Stimulated activated CD8-positive, alpha-beta memory T cell treated with anti-CD3 and anti-CD28 coated beads, Interleukin-15, amount 100 ng/mL, for 24 hours (primary cell): ENCODE measurements at regions not wholly inside any gene's neighbourhood (a gene's known extent, or its start where the extent isn't known, plus 50 kb on each side); places are given as distances from the start of the nearest gene placed in this dataset.

Experiments used
- DNase-seq: peaks from one replicate; pipeline ENCODE4 v3.0.0-alpha.2; 2020; ENCODE audit warnings: low read depth

- DNase-seq = no peak
Observed at GRCh38 chr15:77540312-77541060, 92.2 kb downstream of the LINGO1 start.

DNA sequence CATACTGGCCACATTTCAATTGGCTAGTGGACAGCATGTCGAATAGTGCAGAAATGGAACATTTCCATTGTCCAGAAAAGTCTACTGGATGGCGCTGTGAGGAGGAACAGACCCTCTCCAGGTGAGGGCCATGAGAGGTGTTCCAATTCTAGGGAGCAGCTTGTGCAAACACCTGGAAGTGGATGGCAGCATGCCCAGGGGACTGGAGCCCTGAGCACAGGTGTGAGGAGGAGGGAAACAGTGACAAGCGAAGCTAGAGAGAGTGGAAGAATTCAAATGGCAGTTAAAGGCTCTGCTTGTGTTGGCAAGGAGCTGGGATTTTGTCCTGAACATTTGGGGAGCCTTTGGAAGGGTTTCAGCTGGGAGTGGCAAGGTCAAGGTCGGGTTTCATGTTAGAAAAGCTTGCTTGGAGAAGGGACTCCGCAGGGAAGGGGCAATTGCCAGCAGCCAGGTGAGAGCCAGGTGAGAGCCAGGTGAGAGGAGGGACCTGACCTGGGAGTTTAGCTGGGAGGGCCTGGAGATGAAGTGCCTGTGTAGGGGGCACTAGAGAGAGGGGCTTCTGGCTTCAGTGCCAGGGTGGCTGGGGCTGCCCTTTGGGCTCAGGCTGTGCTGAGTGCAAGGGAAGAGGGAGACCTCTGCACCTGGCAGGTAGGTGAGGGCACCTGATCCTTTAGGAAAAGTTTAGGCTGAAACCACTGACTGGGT, 93.8 kb downstream of the LINGO1 start:
- no peak for DNase-seq

GRCh38 chr15:77538027-77538451, 94.7 kb downstream of the LINGO1 start:
- DNase-seq = no peak

- DNase-seq = no peak
Observed at GRCh38 chr15:77537006-77537405, 95.7 kb downstream of the LINGO1 start.

DNA sequence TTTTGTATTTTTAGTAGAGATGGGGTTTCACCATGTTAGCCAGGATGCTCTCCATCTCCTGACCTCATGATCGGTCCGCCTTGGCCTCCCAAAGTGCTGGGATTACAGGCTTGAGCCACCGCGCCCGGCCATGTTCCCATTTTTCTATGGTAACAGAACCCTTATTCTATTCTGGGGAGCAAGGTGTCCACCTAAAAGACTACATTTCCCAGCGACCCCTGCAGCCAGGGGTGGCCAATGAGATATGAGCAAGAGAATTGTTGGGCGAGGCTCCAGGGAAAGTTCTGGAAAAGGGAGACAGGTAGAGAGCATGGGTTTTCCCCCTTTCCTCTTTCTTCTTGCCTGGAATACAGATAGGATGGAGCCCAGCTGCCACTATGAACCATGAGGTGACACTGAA, 96.9 kb downstream of the LINGO1 start:
- DNase-seq = no peak
